Right lobe of liver (tissue), 6 donors: ENCODE measurements at regions not wholly inside any gene's neighbourhood (a gene's known extent, or its start where the extent isn't known, plus 50 kb on each side); places are given as distances from the start of the nearest gene placed in this dataset.
A peak's percentile ranks its signal among the peaks of the same experiment; 100 is the strongest.

Source experiments
- ATAC-seq, 4 donors: fragments of 200-7000 bp; cut with Tn5 transposase; one replicate each; pipeline ENCODE4 v1.9.1; 2020; ENCODE audit warnings: mild to moderate bottlenecking in 4 of 4, moderate library complexity in 4 of 4
- DNase-seq, 3 donors: peaks; one replicate each; pipeline ENCODE4 v3.0.0-alpha.2; 2020
- H3K27ac ChIP-seq, 3 donors: fragments of 200-600 bp; one replicate each; pipeline ENCODE4 v1.8.0; 2022
- H3K27me3 ChIP-seq, 2 donors: fragments of 200-600 bp; one replicate each; pipeline ENCODE4 v1.8.0; 2022
- H3K36me3 ChIP-seq, 4 donors: fragments of 200-600 bp; sonication (generic) in 1 of 4; one replicate each; pipeline versions ENCODE4 v1.5.1 to v1.8.0; 2017 to 2022; ENCODE audit warnings: control low read depth in 1 of 4
- H3K4me1 ChIP-seq, 4 donors: fragments of 200-600 bp; sonication (generic) in 1 of 4; one replicate each; pipeline versions ENCODE4 v1.5.1 to v1.8.0; 2017 to 2022; ENCODE audit warnings: control low read depth in 1 of 4
- H3K4me3 ChIP-seq, 3 donors: fragments of 200-600 bp; one replicate each; pipeline ENCODE4 v1.8.0; 2022
- H3K9me3 ChIP-seq, 4 donors: fragments of 200-600 bp; sonication (generic) in 1 of 4; one replicate each; pipeline versions ENCODE4 v1.5.1 to v1.8.0; 2017 to 2022; ENCODE audit warnings: control low read depth in 1 of 4
- POLR2A ChIP-seq: fragments of 450-650 bp; IDR thresholded peaks from one replicate; pipeline ENCODE4 v1.6.1; 2017; ENCODE audit warnings: antibody characterized with exemption, mild to moderate bottlenecking
- WGBS: methylation state at CpG from one replicate; pipeline ENCODE4 v1.1.6; 2018; ENCODE audit warnings: low coverage, low lambda C conversion rate; ENCODE audit not compliant: insufficient coverage; ENCODE audit errors: missing lambda C conversion rate; 5-methylcytosine and 5-hydroxymethylcytosine counted together
- intact Hi-C, 2 donors: fragments of 100-400 bp; cut with DNase I; formaldehyde crosslinking; loops; one replicate each; pipeline versions ENCODE4 v1.11.2 to v1.14.1; 2022
- TF ChIP-seq, protein P1 (sequence below), 4 donors: fragments of 200-600 bp in 3 of 4; fragments of 450-650 bp in 1 of 4; IDR thresholded peaks; one replicate each; pipeline versions ENCODE4 v1.5.1 to v1.8.0; 2016 to 2022; ENCODE audit warnings: antibody characterized with exemption in 4 of 4, mild to moderate bottlenecking in 2 of 4
- donor health status: DM: no; HTN: yes; CAD: no.
- donor health status: DM: no; HTN: no; CAD: no.
- donor health status: DM: no; HTN: no; CAD: no.
- donor health status: DM: no; HTN: yes; CAD: no.
- donor health status: DM: no; HTN: yes; CAD: no.

- TF ChIP-seq POLR2A, result no peak
- TF ChIP-seq, protein P1, sequence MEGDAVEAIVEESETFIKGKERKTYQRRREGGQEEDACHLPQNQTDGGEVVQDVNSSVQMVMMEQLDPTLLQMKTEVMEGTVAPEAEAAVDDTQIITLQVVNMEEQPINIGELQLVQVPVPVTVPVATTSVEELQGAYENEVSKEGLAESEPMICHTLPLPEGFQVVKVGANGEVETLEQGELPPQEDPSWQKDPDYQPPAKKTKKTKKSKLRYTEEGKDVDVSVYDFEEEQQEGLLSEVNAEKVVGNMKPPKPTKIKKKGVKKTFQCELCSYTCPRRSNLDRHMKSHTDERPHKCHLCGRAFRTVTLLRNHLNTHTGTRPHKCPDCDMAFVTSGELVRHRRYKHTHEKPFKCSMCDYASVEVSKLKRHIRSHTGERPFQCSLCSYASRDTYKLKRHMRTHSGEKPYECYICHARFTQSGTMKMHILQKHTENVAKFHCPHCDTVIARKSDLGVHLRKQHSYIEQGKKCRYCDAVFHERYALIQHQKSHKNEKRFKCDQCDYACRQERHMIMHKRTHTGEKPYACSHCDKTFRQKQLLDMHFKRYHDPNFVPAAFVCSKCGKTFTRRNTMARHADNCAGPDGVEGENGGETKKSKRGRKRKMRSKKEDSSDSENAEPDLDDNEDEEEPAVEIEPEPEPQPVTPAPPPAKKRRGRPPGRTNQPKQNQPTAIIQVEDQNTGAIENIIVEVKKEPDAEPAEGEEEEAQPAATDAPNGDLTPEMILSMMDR (IDR thresholded peaks at IDR 0.05), result no peak
- Histone ChIP-seq H3K27ac (no peak overlapping the region), H3K4me3 (no peak overlapping the region), H3K27me3 (peaks cover 0 to 3% of the 10 kb centered on the region in 2 donors), H3K4me1 (no peaks in the 10 kb centered on the region), H3K36me3 (no peaks in the 10 kb centered on the region), H3K9me3 (no peaks in the 10 kb centered on the region)
- no peak for DNase-seq
- intact Hi-C loops, result no loop called here
- no peak for ATAC-seq
- WGBS, result 77% methylated on average over 3 of the region's 6 CpGs
These were observed 398.7 kb upstream of the PPP1R2C start for GRCh38 chrX:43176686-43177085.

DNA sequence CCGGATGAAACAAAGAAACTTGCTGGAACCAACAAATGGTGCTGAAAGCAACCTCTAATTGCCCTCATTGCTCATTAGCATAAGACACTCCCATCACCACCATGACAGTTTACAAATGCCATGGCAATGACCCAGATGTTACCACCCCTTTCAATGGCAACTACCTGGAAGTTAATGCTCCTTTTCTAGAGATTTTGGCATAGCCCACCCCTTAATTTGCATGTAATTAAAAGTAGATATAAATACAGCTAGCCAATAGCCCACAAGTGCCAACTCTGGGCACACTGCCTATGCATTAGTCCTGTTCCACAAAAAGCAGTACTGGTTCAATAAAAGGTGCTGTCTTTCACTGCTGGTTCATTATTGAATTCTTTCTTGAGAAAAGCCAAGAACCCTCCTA, 410.3 kb upstream of the PPP1R2C start:
- no peaks in the 10 kb centered on the region for H3K4me1 ChIP-seq
- TF ChIP-seq, protein P1 (IDR thresholded peaks at IDR 0.05), result no peak
- no peak for TF ChIP-seq POLR2A
- H3K27me3 ChIP-seq, result peaks cover 0 to 3% of the 10 kb centered on the region in 2 donors
- no peaks in the 10 kb centered on the region for H3K36me3 ChIP-seq
- H3K27ac ChIP-seq, result no peak overlapping the region
- intact Hi-C loops, result no loop called here
- WGBS, result 90% methylated on average over 1 of the region's 1 CpG
- H3K4me3 ChIP-seq, result no peak overlapping the region
- H3K9me3 ChIP-seq, result no peaks in the 10 kb centered on the region
- no peak for DNase-seq
- no peak for ATAC-seq

GRCh38 chrX:43211570-43211969, 433.6 kb upstream of the PPP1R2C start:
- ATAC-seq, result peak in 1 of 4 donors; percentile 31
- DNase-seq, result no peak
- H3K4me3 ChIP-seq, result no peak overlapping the region

GRCh38 chrX:43218198-43218597, 437.9 kb upstream of the MAOA start:
- no peaks in the 10 kb centered on the region for H3K36me3 ChIP-seq
- WGBS, result 19% methylated on average over 2 of the region's 2 CpGs
- no peak for ATAC-seq
- no peak for DNase-seq
- no peaks in the 10 kb centered on the region for H3K27me3 ChIP-seq
- intact Hi-C loops, result no loop called here
- TF ChIP-seq, protein P1 (IDR thresholded peaks at IDR 0.05), result no peak
- no peak for TF ChIP-seq POLR2A
- H3K4me1 ChIP-seq, result no peaks in the 10 kb centered on the region
- no peak overlapping the region for H3K27ac ChIP-seq
- no peak overlapping the region for H3K4me3 ChIP-seq
- no peaks in the 10 kb centered on the region for H3K9me3 ChIP-seq

More at GRCh38 chrX:43211570-43211969, 433.6 kb upstream of the PPP1R2C start:
- Histone ChIP-seq H3K27me3 (no peaks in the 10 kb centered on the region), H3K36me3 (no peaks in the 10 kb centered on the region), H3K4me1 (no peaks in the 10 kb centered on the region), H3K27ac (no peak overlapping the region), H3K9me3 (no peaks in the 10 kb centered on the region)
- no peak for TF ChIP-seq POLR2A
- TF ChIP-seq, protein P1 (IDR thresholded peaks at IDR 0.05), result no peak
- intact Hi-C loops, result no loop called here

DNA sequence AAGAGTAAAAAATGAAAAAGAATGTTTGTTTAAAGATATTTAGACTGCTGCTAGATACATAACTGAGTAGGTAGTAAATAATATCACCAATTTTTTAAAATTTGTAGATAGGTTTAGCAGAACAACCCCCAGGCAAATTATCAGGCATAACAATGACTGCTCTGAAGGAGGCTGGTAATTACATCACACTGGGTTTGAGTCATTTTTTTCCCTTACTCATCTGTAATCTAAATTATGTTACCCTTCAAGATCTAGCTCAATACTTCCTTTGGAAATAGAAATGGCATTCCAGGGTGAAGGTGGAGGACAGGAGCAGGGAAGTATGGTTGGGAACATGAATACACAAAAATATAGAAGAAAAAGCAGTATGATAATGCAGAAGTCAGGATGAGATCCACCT, 431.6 kb upstream of the MAOA start:
- no peak for DNase-seq
- no peaks in the 10 kb centered on the region for H3K9me3 ChIP-seq
- H3K4me1 ChIP-seq, result peaks cover 0 to 7% (median 0%) of the 10 kb centered on the region in 4 donors
- ATAC-seq, result no peak
- TF ChIP-seq POLR2A, result no peak
- TF ChIP-seq, protein P1 (IDR thresholded peaks at IDR 0.05), result no peak
- no peaks in the 10 kb centered on the region for H3K27me3 ChIP-seq
- no peak overlapping the region for H3K4me3 ChIP-seq
- intact Hi-C loops, result no loop called here
- no peaks in the 10 kb centered on the region for H3K36me3 ChIP-seq
- H3K27ac ChIP-seq, result no peak overlapping the region
